Activated CD4-positive, alpha-beta T cell treated with anti-CD3 and anti-CD28 coated beads, Interleukin-2, amount 10 ng/mL, durations not matched to agents 7 days and 5 days (primary cell): ENCODE measurements at regions not wholly inside any gene's neighbourhood (a gene's known extent, or its start where the extent isn't known, plus 50 kb on each side); places are given as distances from the start of the nearest gene placed in this dataset.
"Not testable (repeated sequence)": the region's sequence is repeated elsewhere in the genome, so short reads cannot be mapped to it uniquely, and the experiment has no call there.

Experiments
- CTCF ChIA-PET: fragments of 350-600 bp; sonication (Branson Sonifier 250); formaldehyde crosslinking; loops from one replicate; lab custom pipeline; 2021; ENCODE audit warnings: antibody characterized with exemption; lab: Charles Lee
- POLR2A ChIA-PET: fragments of 350-600 bp; sonication (Branson Sonifier 250); formaldehyde crosslinking; loops from one replicate; lab custom pipeline; 2021; ENCODE audit warnings: antibody characterized with exemption; lab: Charles Lee
- DNase-seq: peaks from one replicate; pipeline ENCODE4 v3.0.0-alpha.2; 2020
- H3K27ac Mint-ChIP-seq: one replicate; pipeline ENCODE4 v1.8.0; 2021; ENCODE audit warnings: mild to moderate bottlenecking, moderate library complexity, mixed read lengths
- H3K27me3 Mint-ChIP-seq: one replicate; pipeline ENCODE4 v1.8.0; 2021; ENCODE audit warnings: mixed read lengths
- H3K36me3 Mint-ChIP-seq: one replicate; pipeline ENCODE4 v1.8.0; 2021; ENCODE audit warnings: low read depth, mixed read lengths
- H3K4me1 Mint-ChIP-seq: one replicate; pipeline ENCODE4 v1.8.0; 2021; ENCODE audit warnings: mixed read lengths
- H3K4me3 Mint-ChIP-seq: one replicate; pipeline ENCODE4 v1.8.0; 2021; ENCODE audit warnings: mild to moderate bottlenecking, moderate library complexity, mixed read lengths
- H3K9me3 Mint-ChIP-seq: one replicate; pipeline ENCODE4 v1.8.0; 2021; ENCODE audit warnings: mixed read lengths

DNA sequence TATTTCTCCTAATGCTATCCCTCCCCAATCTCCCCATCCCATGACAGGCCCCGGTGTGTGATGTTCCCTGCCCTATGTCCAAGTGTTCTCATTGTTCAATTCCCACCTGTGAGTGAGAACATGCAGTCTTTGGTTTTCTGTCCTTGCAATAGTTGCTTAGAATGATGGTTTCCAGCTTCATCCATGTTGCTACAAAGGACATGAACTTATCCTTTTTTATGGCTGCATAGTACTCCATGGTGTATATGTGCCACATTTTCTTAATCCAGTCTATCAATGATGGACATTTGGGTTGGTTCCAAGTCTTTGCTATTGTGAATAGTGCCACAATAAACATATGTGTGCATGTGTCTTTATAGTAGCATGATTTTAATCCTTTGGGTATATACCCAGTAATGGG is 51.3 kb upstream of the RIOK2 start:
- H3K9me3 Mint-ChIP-seq, H3K27ac Mint-ChIP-seq, H3K36me3 Mint-ChIP-seq, H3K27me3 Mint-ChIP-seq, H3K4me3 Mint-ChIP-seq, DNase-seq, CTCF ChIA-PET, POLR2A ChIA-PET, H3K4me1 Mint-ChIP-seq: not testable (repeated sequence)

GRCh38 chr5:97242341-97242740 is 59.3 kb upstream of the RIOK2 start:
- DNase-seq = no peak
- CTCF ChIA-PET = no interaction called here
- H3K27me3 Mint-ChIP-seq = no peaks in the 10 kb centered on the region

GRCh38 chr5:97243353-97243752 is 60.3 kb upstream of the RIOK2 start:
- H3K9me3 Mint-ChIP-seq = peaks cover 2% of the 10 kb centered on the region

More at GRCh38 chr5:97242341-97242740, 59.3 kb upstream of the RIOK2 start:
- Mint-ChIP-seq H3K9me3 (peaks cover 2% of the 10 kb centered on the region), H3K36me3 (no peaks in the 10 kb centered on the region), H3K4me1 (no peaks in the 10 kb centered on the region), H3K4me3 (no peak overlapping the region), H3K27ac (no peak overlapping the region)
- POLR2A ChIA-PET = no interaction called here

DNA sequence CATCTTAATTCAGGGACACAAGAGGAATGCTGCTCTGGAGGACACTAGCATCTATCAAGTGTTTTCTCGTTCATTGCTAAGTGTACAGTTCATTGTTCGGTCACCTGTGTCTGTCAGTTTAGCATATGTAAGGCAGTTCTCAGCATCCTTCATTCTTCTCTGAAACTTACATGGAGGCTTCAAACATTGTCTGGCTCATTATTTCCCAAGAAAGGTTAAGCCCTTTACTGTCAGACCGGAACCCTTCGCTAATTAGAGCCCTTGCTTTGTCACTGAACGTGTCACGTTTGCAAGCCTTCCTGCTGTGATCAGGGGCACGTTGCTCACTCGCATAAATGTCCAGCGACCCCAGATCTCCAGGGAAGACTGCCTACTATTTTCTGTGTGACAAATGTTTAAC is 62.3 kb upstream of the RIOK2 start:
- ChIA-PET CTCF (interaction anchor here (0.6 kb wide), 1 partner anchor 1530 kb away, joined by 3 read pairs; no protein-coding TSS in a partner anchor), POLR2A (no interaction called here)
- Mint-ChIP-seq H3K9me3 (peaks cover 1% of the 10 kb centered on the region), H3K4me3 (no peak overlapping the region), H3K36me3 (no peaks in the 10 kb centered on the region), H3K4me1 (no peaks in the 10 kb centered on the region), H3K27me3 (no peaks in the 10 kb centered on the region), H3K27ac (no peak overlapping the region)
- no peak for DNase-seq

More at GRCh38 chr5:97243353-97243752, 60.3 kb upstream of the RIOK2 start:
- H3K27ac Mint-ChIP-seq = no peak overlapping the region
- no peak overlapping the region for H3K4me3 Mint-ChIP-seq
- no peaks in the 10 kb centered on the region for H3K36me3 Mint-ChIP-seq
- no peaks in the 10 kb centered on the region for H3K4me1 Mint-ChIP-seq
- CTCF ChIA-PET = no interaction called here
- no peaks in the 10 kb centered on the region for H3K27me3 Mint-ChIP-seq
- no peak for DNase-seq
- POLR2A ChIA-PET = no interaction called here

- H3K4me1 Mint-ChIP-seq = no peaks in the 10 kb centered on the region
- H3K4me3 Mint-ChIP-seq = no peak overlapping the region
- no peaks in the 10 kb centered on the region for H3K27me3 Mint-ChIP-seq
- ChIA-PET CTCF (no interaction called here), POLR2A (no interaction called here)
- no peaks in the 10 kb centered on the region for H3K36me3 Mint-ChIP-seq
- DNase-seq = no peak
- H3K27ac Mint-ChIP-seq = no peak overlapping the region
- H3K9me3 Mint-ChIP-seq = peaks cover under 1% of the 10 kb centered on the region
These were observed 67.1 kb upstream of the RIOK2 start for GRCh38 chr5:97250113-97250512.

GRCh38 chr5:97266076-97266475 is 83.0 kb upstream of the RIOK2 start:
- H3K4me1 Mint-ChIP-seq = no peaks in the 10 kb centered on the region
- ChIA-PET POLR2A (no interaction called here), CTCF (no interaction called here)
- no peaks in the 10 kb centered on the region for H3K9me3 Mint-ChIP-seq
- H3K36me3 Mint-ChIP-seq = no peaks in the 10 kb centered on the region
- H3K27me3 Mint-ChIP-seq = no peaks in the 10 kb centered on the region
- DNase-seq = no peak
- no peak overlapping the region for H3K27ac Mint-ChIP-seq
- H3K4me3 Mint-ChIP-seq = no peak overlapping the region

- DNase-seq = no peak
- Mint-ChIP-seq H3K9me3 (peaks cover 1% of the 10 kb centered on the region), H3K27me3 (no peaks in the 10 kb centered on the region), H3K4me3 (no peak overlapping the region), H3K36me3 (no peaks in the 10 kb centered on the region), H3K27ac (no peak overlapping the region), H3K4me1 (no peaks in the 10 kb centered on the region)
- CTCF ChIA-PET = no interaction called here
- POLR2A ChIA-PET = no interaction called here
These were observed 83.5 kb upstream of the RIOK2 start for GRCh38 chr5:97266576-97266975.

GRCh38 chr5:97267767-97268166 is 84.7 kb upstream of the RIOK2 start:
- no peak overlapping the region for H3K27ac Mint-ChIP-seq
- no peaks in the 10 kb centered on the region for H3K27me3 Mint-ChIP-seq
- ChIA-PET POLR2A (no interaction called here), CTCF (no interaction called here)
- H3K4me1 Mint-ChIP-seq = no peaks in the 10 kb centered on the region
- peaks cover 2% of the 10 kb centered on the region for H3K9me3 Mint-ChIP-seq
- no peaks in the 10 kb centered on the region for H3K36me3 Mint-ChIP-seq
- no peak for DNase-seq
- H3K4me3 Mint-ChIP-seq = no peak overlapping the region

DNA sequence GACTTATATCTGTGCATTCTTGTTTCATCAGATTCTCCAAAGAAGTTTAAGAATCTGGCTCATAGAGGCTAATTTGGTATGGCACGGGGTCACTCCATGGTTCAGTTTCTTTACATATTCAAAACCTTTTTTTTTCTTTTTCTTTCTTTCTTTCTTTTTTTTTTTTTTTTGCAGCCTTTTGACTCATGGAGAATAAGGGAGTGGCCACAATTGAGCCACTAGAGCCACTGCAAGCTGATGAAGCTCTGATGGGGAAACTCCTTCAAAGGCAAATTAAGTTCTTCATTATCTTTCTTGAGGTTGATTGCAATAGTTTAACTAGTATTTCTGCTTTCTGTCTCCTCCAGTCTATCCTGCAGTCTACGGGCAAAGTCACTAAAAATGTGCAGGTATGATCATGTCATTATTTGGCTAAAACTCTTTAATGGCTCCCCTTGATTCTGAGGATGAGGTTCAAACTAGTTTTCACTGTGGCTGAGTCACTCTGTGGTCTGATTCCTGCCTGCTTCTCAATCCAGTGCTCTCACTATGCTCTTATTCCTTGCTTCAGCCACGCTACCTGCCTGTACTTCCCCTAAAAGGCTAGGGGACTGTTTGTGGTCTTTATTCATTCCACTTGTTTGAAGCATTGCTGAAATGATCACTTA is 93.5 kb upstream of the RIOK2 start:
- Mint-ChIP-seq H3K27me3 (no peaks in the 10 kb centered on the region), H3K9me3 (peaks cover 7% of the 10 kb centered on the region), H3K36me3 (no peaks in the 10 kb centered on the region), H3K4me3 (no peak overlapping the region), H3K27ac (no peak overlapping the region), H3K4me1 (no peaks in the 10 kb centered on the region)
- DNase-seq = no peak
- ChIA-PET CTCF (no interaction called here), POLR2A (no interaction called here)

DNA sequence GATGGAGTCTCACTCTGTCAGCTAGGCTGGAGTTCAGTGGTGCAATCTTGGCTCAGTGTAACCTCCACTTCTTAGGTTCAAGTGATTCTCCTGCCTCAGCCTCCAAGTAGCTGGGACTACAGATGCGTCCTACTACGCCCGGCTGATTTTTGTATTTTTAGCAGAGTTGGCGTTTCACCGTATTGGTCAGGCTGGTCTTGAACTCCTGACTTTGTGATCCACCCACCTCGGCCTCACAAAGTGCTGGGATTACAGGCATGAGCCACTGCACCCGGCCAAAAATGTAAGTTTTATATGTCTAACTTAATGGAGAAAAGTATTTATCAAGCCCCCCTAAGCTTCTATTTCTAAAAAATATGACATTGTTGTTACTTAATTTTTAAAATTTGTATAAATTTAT is 98.2 kb upstream of the RIOK2 start:
- H3K27ac Mint-ChIP-seq = no peak overlapping the region
- H3K36me3 Mint-ChIP-seq = no peaks in the 10 kb centered on the region
- H3K9me3 Mint-ChIP-seq = peaks cover 3% of the 10 kb centered on the region
- H3K4me3 Mint-ChIP-seq = no peak overlapping the region
- H3K27me3 Mint-ChIP-seq = no peaks in the 10 kb centered on the region
- ChIA-PET CTCF (no interaction called here), POLR2A (no interaction called here)
- no peak for DNase-seq
- H3K4me1 Mint-ChIP-seq = no peaks in the 10 kb centered on the region

- no peaks in the 10 kb centered on the region for H3K36me3 Mint-ChIP-seq
- no peak overlapping the region for H3K27ac Mint-ChIP-seq
- no peaks in the 10 kb centered on the region for H3K4me1 Mint-ChIP-seq
- H3K4me3 Mint-ChIP-seq = no peak overlapping the region
- ChIA-PET CTCF (no interaction called here), POLR2A (no interaction called here)
- H3K9me3 Mint-ChIP-seq = no peaks in the 10 kb centered on the region
- DNase-seq = no peak
- H3K27me3 Mint-ChIP-seq = no peaks in the 10 kb centered on the region
These were observed 114.1 kb upstream of the RIOK2 start for GRCh38 chr5:97297063-97297703.

- H3K9me3 Mint-ChIP-seq = no peaks in the 10 kb centered on the region
- DNase-seq = no peak
- H3K4me1 Mint-ChIP-seq = no peaks in the 10 kb centered on the region
- H3K27ac Mint-ChIP-seq = no peak overlapping the region
- no peaks in the 10 kb centered on the region for H3K36me3 Mint-ChIP-seq
- H3K27me3 Mint-ChIP-seq = no peaks in the 10 kb centered on the region
- no peak overlapping the region for H3K4me3 Mint-ChIP-seq
- ChIA-PET CTCF (no interaction called here), POLR2A (no interaction called here)
These were observed 114.7 kb upstream of the RIOK2 start for GRCh38 chr5:97297704-97298091.

GRCh38 chr5:97301181-97301580 is 118.1 kb upstream of the RIOK2 start:
- H3K9me3 Mint-ChIP-seq, DNase-seq, H3K36me3 Mint-ChIP-seq, H3K27me3 Mint-ChIP-seq, CTCF ChIA-PET, H3K4me1 Mint-ChIP-seq, POLR2A ChIA-PET, H3K27ac Mint-ChIP-seq, H3K4me3 Mint-ChIP-seq: not testable (repeated sequence)

GRCh38 chr5:97338729-97339128 is 155.7 kb upstream of the RIOK2 start:
- H3K9me3 Mint-ChIP-seq = peaks cover 13% of the 10 kb centered on the region
- H3K27ac Mint-ChIP-seq = no peak overlapping the region
- ChIA-PET POLR2A (no interaction called here), CTCF (no interaction called here)
- no peaks in the 10 kb centered on the region for H3K36me3 Mint-ChIP-seq
- no peak for DNase-seq
- no peaks in the 10 kb centered on the region for H3K27me3 Mint-ChIP-seq
- H3K4me1 Mint-ChIP-seq = no peaks in the 10 kb centered on the region
- no peak overlapping the region for H3K4me3 Mint-ChIP-seq
